ENCODE measurements at regions not wholly inside any gene's neighbourhood (a gene's known extent, or its start where the extent isn't known, plus 50 kb on each side); places are given as distances from the start of the nearest gene placed in this dataset.

DNA sequence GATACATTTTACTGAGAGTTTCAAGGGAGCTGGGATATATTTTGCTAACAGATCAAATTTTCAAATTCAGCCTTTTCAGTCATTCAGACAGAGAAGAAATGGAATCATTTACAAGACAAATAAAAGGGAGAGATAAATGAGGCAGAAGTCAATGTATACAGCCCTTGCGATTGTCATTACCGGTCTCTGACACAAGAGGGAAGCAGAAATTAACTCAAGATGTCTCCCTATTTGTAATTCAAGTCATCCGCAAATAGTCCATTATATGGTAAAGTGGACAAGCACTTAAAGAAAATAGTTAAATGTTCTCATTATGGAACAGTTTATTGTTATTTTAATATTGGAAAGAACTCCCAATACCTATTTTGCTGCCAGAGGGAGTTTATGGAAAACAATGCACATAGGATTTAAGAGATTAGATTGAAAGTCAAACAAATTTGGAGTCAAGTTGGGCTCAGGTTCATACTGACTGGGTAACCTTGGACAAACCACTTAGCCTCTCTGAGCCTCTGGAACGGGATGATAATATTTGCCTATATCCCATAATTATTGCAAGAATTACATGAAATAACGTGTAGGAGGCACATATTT is 89.3 kb upstream of the PRKCQ start:
- no peak for TF ChIP-seq EZH2 (IDR thresholded peaks at IDR 0.05; ENCODE audit: low read length, unreplicated experiment)
- TF ChIP-seq, protein P1, sequence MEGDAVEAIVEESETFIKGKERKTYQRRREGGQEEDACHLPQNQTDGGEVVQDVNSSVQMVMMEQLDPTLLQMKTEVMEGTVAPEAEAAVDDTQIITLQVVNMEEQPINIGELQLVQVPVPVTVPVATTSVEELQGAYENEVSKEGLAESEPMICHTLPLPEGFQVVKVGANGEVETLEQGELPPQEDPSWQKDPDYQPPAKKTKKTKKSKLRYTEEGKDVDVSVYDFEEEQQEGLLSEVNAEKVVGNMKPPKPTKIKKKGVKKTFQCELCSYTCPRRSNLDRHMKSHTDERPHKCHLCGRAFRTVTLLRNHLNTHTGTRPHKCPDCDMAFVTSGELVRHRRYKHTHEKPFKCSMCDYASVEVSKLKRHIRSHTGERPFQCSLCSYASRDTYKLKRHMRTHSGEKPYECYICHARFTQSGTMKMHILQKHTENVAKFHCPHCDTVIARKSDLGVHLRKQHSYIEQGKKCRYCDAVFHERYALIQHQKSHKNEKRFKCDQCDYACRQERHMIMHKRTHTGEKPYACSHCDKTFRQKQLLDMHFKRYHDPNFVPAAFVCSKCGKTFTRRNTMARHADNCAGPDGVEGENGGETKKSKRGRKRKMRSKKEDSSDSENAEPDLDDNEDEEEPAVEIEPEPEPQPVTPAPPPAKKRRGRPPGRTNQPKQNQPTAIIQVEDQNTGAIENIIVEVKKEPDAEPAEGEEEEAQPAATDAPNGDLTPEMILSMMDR (conservative IDR thresholded peaks at IDR 0.05; ENCODE audit: low read depth, low read length): peak; percentile 57
- TF ChIP-seq EZH2phosphoT487 (IDR thresholded peaks at IDR 0.05; ENCODE audit: borderline replicate concordance, low read length): no peak
